ENCODE measurements at regions not wholly inside any gene's neighbourhood (a gene's known extent, or its start where the extent isn't known, plus 50 kb on each side); places are given as distances from the start of the nearest gene placed in this dataset.

- WGBS, 2 experiments (ENCODE audit: extremely low coverage in 2 of 2, insufficient read length in 1 of 2), result 80% methylated on average over 1 of the region's 6 CpGs; no CpG with 5 or more reads in 1 of the 2 experiments
Measured at GRCh38 chr3:188055388-188055787, 98.6 kb upstream of the LPP start.

More at GRCh38 chr3:188055388-188055787, 98.6 kb upstream of the LPP start:
- Histone ChIP-seq H2BK20ac (ENCODE audit: low read depth, low read length) (no peak overlapping the region), H2BK15ac (ENCODE audit: low read depth, low read length) (no peak overlapping the region), H4K91ac (ENCODE audit: insufficient read depth, low read depth, low read length) (no peak overlapping the region), H3K4me1 (ENCODE audit: control insufficient read depth, insufficient read depth, low read length) (peaks cover 9% of the 10 kb centered on the region), H3K23ac (ENCODE audit: low read depth, low read length) (no peak overlapping the region), H3K27me3 (ENCODE audit: control insufficient read depth, insufficient read depth, low read length) (no peaks in the 10 kb centered on the region), H2BK5ac (ENCODE audit: low read depth, low read length, poor library complexity, severe bottlenecking) (no peak overlapping the region), H2AK9ac (replicated peaks; ENCODE audit: low read depth, low read length, poor library complexity) (no peak overlapping the region), H2AK5ac (ENCODE audit: low read depth, low read length) (no peak overlapping the region), H4K8ac (ENCODE audit: low read depth in 2 of 2, low read length in 2 of 2) (no peak overlapping the region), H3K27ac (ENCODE audit: insufficient read depth, low read length) (no peak overlapping the region), H2BK120ac (ENCODE audit: low read depth, low read length) (no peak overlapping the region), H3K4me2 (ENCODE audit: low read depth, low read length) (no peak overlapping the region), H2AFZ (replicated peaks; ENCODE audit: low read length, poor library complexity) (no peak overlapping the region), H3K9me3 (ENCODE audit: control insufficient read depth, insufficient read depth, low read length) (no peaks in the 10 kb centered on the region), H3K18ac (ENCODE audit: low read depth, low read length) (no peak overlapping the region), H4K5ac (ENCODE audit: low read depth, low read length) (no peak overlapping the region), H4K20me1 (ENCODE audit: insufficient read depth, low read length) (no peaks in the 10 kb centered on the region), H3K9ac (ENCODE audit: low read depth, low read length) (no peak overlapping the region), H3K4ac (ENCODE audit: low read depth, low read length) (no peak overlapping the region), H3K14ac (replicated peaks; ENCODE audit: low read depth, low read length) (no peak overlapping the region), H3K36me3 (ENCODE audit: control insufficient read depth, insufficient read depth, low read length) (no peaks in the 10 kb centered on the region), H3K4me3 (ENCODE audit: insufficient read depth, low read depth, low read length) (no peak overlapping the region), H3K9me1 (ENCODE audit: insufficient read depth, low read length) (no peaks in the 10 kb centered on the region; the same call in 1 of the 2 replicates), H3K56ac (ENCODE audit: extremely low read depth, insufficient read depth, low read length) (no peak overlapping the region), H3K79me1 (ENCODE audit: low read depth in 1 of 2, low read length in 2 of 2) (no peaks in the 10 kb centered on the region)
- TF ChIP-seq MXI1 (IDR thresholded peaks at IDR 0.05; ENCODE audit: borderline replicate concordance, low read depth, low read length) (no peak), NFE2L2 (IDR thresholded peaks at IDR 0.05; ENCODE audit: low read depth, low read length) (no peak), MAZ (IDR thresholded peaks at IDR 0.05; ENCODE audit: borderline replicate concordance, low read depth, low read length) (no peak), RCOR1 (IDR thresholded peaks at IDR 0.05; ENCODE audit: insufficient replicate concordance, low read length) (no peak), CHD1 (IDR thresholded peaks at IDR 0.05; ENCODE audit: low read depth, low read length) (no peak), FOS (IDR thresholded peaks at IDR 0.05; ENCODE audit: low read depth, low read length) (no peak), RAD21 (IDR thresholded peaks at IDR 0.05; ENCODE audit: low read length) (no peak), RFX5 (IDR thresholded peaks at IDR 0.05; ENCODE audit: low read depth, low read length) (no peak), CEBPB (IDR thresholded peaks at IDR 0.05; ENCODE audit: low read depth, low read length) (no peak), SMC3 (IDR thresholded peaks at IDR 0.05; ENCODE audit: low read depth, low read length) (no peak), BHLHE40 (IDR thresholded peaks at IDR 0.05; ENCODE audit: low read depth, low read length) (no peak), USF2 (IDR thresholded peaks at IDR 0.05; ENCODE audit: low read depth, low read length) (no peak), MAFK (IDR thresholded peaks at IDR 0.05; ENCODE audit: low read depth, low read length) (no peak), POLR2A (IDR thresholded peaks at IDR 0.05; ENCODE audit: low read depth, low read length) (no peak), ELK1 (IDR thresholded peaks at IDR 0.05; ENCODE audit: borderline replicate concordance, low read depth, low read length) (no peak), CTCF (conservative IDR thresholded peaks at IDR 0.05; ENCODE audit: low read depth, low read length) (no peak)
- POLR2A ChIA-PET (ENCODE audit: unreplicated experiment), result no interaction called here
- ATAC-seq (ENCODE audit: low read depth) (no peak), DNase-seq (no peak)
- in situ Hi-C loops (cut with MboI; ENCODE audit: low sequenced_read_pairs) (no loop called here), intact Hi-C loops (cut with micrococcal nuclease) (no loop called here), dilution Hi-C loops (cut with HindIII; ENCODE audit: low sequenced_read_pairs, unreplicated experiment) (no loop called here)
- CTCF ChIA-PET, result no interaction called here
- BruUV-seq (replicated peaks), result no TSS peak

Measured in IMR-90 (cell line).